Neural progenitor cell (in vitro differentiated cells): ENCODE measurements at regions not wholly inside any gene's neighbourhood (a gene's known extent, or its start where the extent isn't known, plus 50 kb on each side); places are given as distances from the start of the nearest gene placed in this dataset.

ENCODE experiments used
- DNase-seq: peaks from one replicate; pipeline ENCODE4 v3.0.0-alpha.2; 2016; ENCODE audit warnings: low spot score
- H2AFZ ChIP-seq: fragments of 200-600 bp; sonication (generic); replicated peaks from 2 replicates; pipeline ENCODE4 v1.6.1; 2016; ENCODE audit warnings: antibody characterized with exemption
- H3F3A ChIP-seq: fragments of 200-600 bp; sonication (generic); 2 replicates; pipeline ENCODE4 v1.6.1; 2016; ENCODE audit warnings: antibody characterized with exemption, low read depth
- H3K27ac ChIP-seq: fragments of 200-600 bp; sonication (generic); 2 replicates; pipeline ENCODE4 v1.5.1; 2016; ENCODE audit warnings: mild to moderate bottlenecking
- H3K27me3 ChIP-seq: fragments of 200-600 bp; sonication (generic); 2 replicates; pipeline ENCODE4 v1.6.1; 2016; ENCODE audit warnings: mild to moderate bottlenecking, moderate library complexity
- H3K36me3 ChIP-seq: fragments of 200-600 bp; sonication (generic); 2 replicates; pipeline ENCODE4 v1.5.1; 2016
- H3K4me1 ChIP-seq: fragments of 200-600 bp; sonication (generic); 2 replicates; pipeline ENCODE4 v1.6.1; 2016; ENCODE audit warnings: mixed run types
- H3K4me2 ChIP-seq: fragments of 200-600 bp; sonication (generic); 2 replicates; pipeline ENCODE4 v1.6.1; 2016
- H3K4me3 ChIP-seq: fragments of 200-600 bp; sonication (generic); 2 replicates; pipeline ENCODE4 v1.5.1; 2016
- H3K79me2 ChIP-seq: fragments of 200-600 bp; sonication (generic); 2 replicates; pipeline ENCODE4 v1.6.1; 2016; ENCODE audit warnings: low read depth
- H3K9ac ChIP-seq: fragments of 200-600 bp; sonication (generic); 2 replicates; pipeline ENCODE4 v1.6.1; 2016
- H3K9me3 ChIP-seq: fragments of 200-600 bp; sonication (generic); 2 replicates; pipeline ENCODE4 v1.5.1; 2016; ENCODE audit warnings: low read depth
- H4K20me1 ChIP-seq: fragments of 200-600 bp; sonication (generic); 2 replicates; pipeline ENCODE4 v1.6.1; 2016; ENCODE audit warnings: low read depth
- H3K27ac Mint-ChIP-seq: 3 replicates; pipeline ENCODE4 v1.8.0; 2021; ENCODE audit warnings: mixed read lengths
- H3K27me3 Mint-ChIP-seq: 2 replicates; pipeline ENCODE4 v1.8.0; 2022; ENCODE audit warnings: low read depth, mild to moderate bottlenecking, inconsistent platforms, moderate library complexity, mixed read lengths; ENCODE audit not compliant: insufficient read depth
- H3K36me3 Mint-ChIP-seq: 3 replicates; pipeline ENCODE4 v1.8.0; 2021; ENCODE audit warnings: mixed read lengths
- H3K4me1 Mint-ChIP-seq: 3 replicates; pipeline ENCODE4 v1.8.0; 2021; ENCODE audit warnings: mixed read lengths
- H3K4me3 Mint-ChIP-seq: 3 replicates; pipeline ENCODE4 v1.8.0; 2021; ENCODE audit warnings: mild to moderate bottlenecking, moderate library complexity, mixed read lengths
- H3K9me3 Mint-ChIP-seq: 3 replicates; pipeline ENCODE4 v1.8.0; 2020; ENCODE audit warnings: mixed read lengths
- CTCF ChIP-seq: fragments of 200-600 bp; sonication (generic); IDR thresholded peaks from 2 replicates; pipeline ENCODE4 v1.5.1; 2017; ENCODE audit warnings: antibody characterized with exemption, mild to moderate bottlenecking
- EZH2 ChIP-seq: fragments of 200-600 bp; sonication (generic); IDR thresholded peaks from 2 replicates; pipeline ENCODE4 v1.6.1; 2017; ENCODE audit warnings: antibody characterized with exemption, mild to moderate bottlenecking, moderate library complexity
- EZH2phosphoT487 ChIP-seq: fragments of 200-600 bp; sonication (generic); IDR thresholded peaks from 2 replicates; pipeline ENCODE4 v1.6.1; 2017; ENCODE audit warnings: antibody characterized with exemption

GRCh38 chr6:2378891-2379652, 133.7 kb upstream of the GMDS start:
- no peaks in the 10 kb centered on the region for H3K36me3 Mint-ChIP-seq
- no peaks in the 10 kb centered on the region for H3K4me1 Mint-ChIP-seq
- no peak overlapping the region for H3K4me2 ChIP-seq
- no peaks in the 10 kb centered on the region for H3K9me3 ChIP-seq
- H3K4me1 ChIP-seq = no peaks in the 10 kb centered on the region
- H3F3A ChIP-seq = no peaks in the 10 kb centered on the region
- TF ChIP-seq EZH2 (no peak), CTCF (no peak), EZH2phosphoT487 (no peak)
- no peak overlapping the region for H3K4me3 ChIP-seq
- DNase-seq = no peak
- no peak overlapping the region for H2AFZ ChIP-seq
- no peak overlapping the region for H3K9ac ChIP-seq
- no peaks in the 10 kb centered on the region for H3K9me3 Mint-ChIP-seq
- H3K27me3 ChIP-seq = no peaks in the 10 kb centered on the region
- no peak overlapping the region for H3K27ac ChIP-seq
- no peaks in the 10 kb centered on the region for H3K79me2 ChIP-seq
- no peaks in the 10 kb centered on the region for H4K20me1 ChIP-seq
- H3K27ac Mint-ChIP-seq = no peak overlapping the region
- no peak overlapping the region for H3K4me3 Mint-ChIP-seq
- H3K27me3 Mint-ChIP-seq = peaks cover 3% of the 10 kb centered on the region
- no peaks in the 10 kb centered on the region for H3K36me3 ChIP-seq

- Histone ChIP-seq H2AFZ (no peak overlapping the region), H3K9ac (no peak overlapping the region), H3F3A (no peaks in the 10 kb centered on the region), H3K36me3 (no peaks in the 10 kb centered on the region), H3K9me3 (no peaks in the 10 kb centered on the region), H3K27me3 (no peaks in the 10 kb centered on the region), H3K27ac (no peak overlapping the region), H3K79me2 (no peaks in the 10 kb centered on the region), H3K4me3 (no peak overlapping the region), H3K4me1 (no peaks in the 10 kb centered on the region), H3K4me2 (no peak overlapping the region), H4K20me1 (no peaks in the 10 kb centered on the region)
- DNase-seq = no peak
- no peak overlapping the region for H3K4me3 Mint-ChIP-seq
- peaks cover 3% of the 10 kb centered on the region for H3K27me3 Mint-ChIP-seq
- H3K36me3 Mint-ChIP-seq = no peaks in the 10 kb centered on the region
- H3K27ac Mint-ChIP-seq = no peak overlapping the region
- no peaks in the 10 kb centered on the region for H3K9me3 Mint-ChIP-seq
- no peak for TF ChIP-seq EZH2
- no peak for TF ChIP-seq EZH2phosphoT487
- no peak for TF ChIP-seq CTCF
- H3K4me1 Mint-ChIP-seq = no peaks in the 10 kb centered on the region
These were observed 132.7 kb upstream of the GMDS start for GRCh38 chr6:2378046-2378657.

GRCh38 chr6:2376429-2377355, 131.3 kb upstream of the GMDS start:
- no peak overlapping the region for H3K4me3 ChIP-seq
- no peak overlapping the region for H3K27ac Mint-ChIP-seq
- H3K27me3 ChIP-seq = no peaks in the 10 kb centered on the region
- no peaks in the 10 kb centered on the region for H3K4me1 Mint-ChIP-seq
- no peaks in the 10 kb centered on the region for H3K4me1 ChIP-seq
- no peaks in the 10 kb centered on the region for H3F3A ChIP-seq
- H3K27me3 Mint-ChIP-seq = peaks cover 3% of the 10 kb centered on the region
- no peak overlapping the region for H3K4me2 ChIP-seq
- H3K27ac ChIP-seq = no peak overlapping the region
- no peaks in the 10 kb centered on the region for H3K9me3 Mint-ChIP-seq
- H3K36me3 Mint-ChIP-seq = no peaks in the 10 kb centered on the region
- no peaks in the 10 kb centered on the region for H3K9me3 ChIP-seq
- no peaks in the 10 kb centered on the region for H4K20me1 ChIP-seq
- DNase-seq = no peak
- no peaks in the 10 kb centered on the region for H3K79me2 ChIP-seq
- no peak for TF ChIP-seq EZH2
- TF ChIP-seq CTCF = no peak
- TF ChIP-seq EZH2phosphoT487 = no peak
- no peak overlapping the region for H3K9ac ChIP-seq
- H2AFZ ChIP-seq = no peak overlapping the region
- no peak overlapping the region for H3K4me3 Mint-ChIP-seq
- H3K36me3 ChIP-seq = no peaks in the 10 kb centered on the region
